ENCODE measurements at regions not wholly inside any gene's neighbourhood (a gene's known extent, or its start where the extent isn't known, plus 50 kb on each side); places are given as distances from the start of the nearest gene placed in this dataset.
"Not testable (repeated sequence)": the region's sequence is repeated elsewhere in the genome, so short reads cannot be mapped to it uniquely, and the experiment has no call there.

- Mint-ChIP-seq H3K27me3 (ENCODE audit: low read depth) (peaks cover 19% of the 10 kb centered on the region), H3K4me1 (ENCODE audit: low read depth) (no peaks in the 10 kb centered on the region), H3K36me3 (ENCODE audit: low read depth) (no peaks in the 10 kb centered on the region), H3K27ac (no peak overlapping the region), H3K4me3 (no peak overlapping the region), H3K9me3 (no peaks in the 10 kb centered on the region)
- intact Hi-C loops (cut with micrococcal nuclease), result no loop called here
- no peak for DNase-seq
- CTCF ChIA-PET, result no interaction called here
These were observed 66.5 kb upstream of the STC2 start for GRCh38 chr5:173394701-173395100.

- Mint-ChIP-seq H3K9me3 (no peaks in the 10 kb centered on the region), H3K36me3 (ENCODE audit: low read depth) (no peaks in the 10 kb centered on the region), H3K27me3 (ENCODE audit: low read depth) (peaks cover 19% of the 10 kb centered on the region), H3K4me3 (no peak overlapping the region), H3K27ac (no peak overlapping the region), H3K4me1 (ENCODE audit: low read depth) (no peaks in the 10 kb centered on the region)
- no peak for DNase-seq
- CTCF ChIA-PET, result no interaction called here
- intact Hi-C loops (cut with micrococcal nuclease), result no loop called here
These were observed 64.0 kb upstream of the STC2 start for GRCh38 chr5:173392172-173392571.

- CTCF ChIA-PET, result no interaction called here
- H3K4me1 Mint-ChIP-seq (ENCODE audit: low read depth), result no peaks in the 10 kb centered on the region
These were observed 62.8 kb upstream of the STC2 start for GRCh38 chr5:173391031-173391430.

GRCh38 chr5:173387293-173387692 is 59.1 kb upstream of the STC2 start:
- H3K9me3 Mint-ChIP-seq; CTCF ChIA-PET; DNase-seq; H3K36me3 Mint-ChIP-seq (ENCODE audit: low read depth); H3K4me3 Mint-ChIP-seq; H3K4me1 Mint-ChIP-seq (ENCODE audit: low read depth); H3K27ac Mint-ChIP-seq; intact Hi-C loops (cut with micrococcal nuclease): not testable (repeated sequence)
- peaks cover 13% of the 10 kb centered on the region for H3K27me3 Mint-ChIP-seq (ENCODE audit: low read depth)

More at GRCh38 chr5:173391031-173391430, 62.8 kb upstream of the STC2 start:
- Mint-ChIP-seq H3K9me3 (no peaks in the 10 kb centered on the region), H3K27me3 (ENCODE audit: low read depth) (peaks cover 19% of the 10 kb centered on the region), H3K27ac (no peak overlapping the region), H3K4me3 (no peak overlapping the region), H3K36me3 (ENCODE audit: low read depth) (no peaks in the 10 kb centered on the region)
- intact Hi-C loops (cut with micrococcal nuclease), result no loop called here
- no peak for DNase-seq

- Mint-ChIP-seq H3K27me3 (ENCODE audit: low read depth) (peaks cover 17% of the 10 kb centered on the region), H3K9me3 (no peaks in the 10 kb centered on the region), H3K4me3 (no peak overlapping the region), H3K4me1 (ENCODE audit: low read depth) (no peaks in the 10 kb centered on the region), H3K36me3 (ENCODE audit: low read depth) (no peaks in the 10 kb centered on the region), H3K27ac (no peak overlapping the region)
- intact Hi-C loops (cut with micrococcal nuclease), result no loop called here
- no peak for DNase-seq
- CTCF ChIA-PET, result interaction anchor here (1.1 kb wide), 1 partner anchor 187 kb away, joined by 3 read pairs; no protein-coding TSS in a partner anchor
These were observed 57.7 kb upstream of the STC2 start for GRCh38 chr5:173385832-173386360.

GRCh38 chr5:173383711-173384110 is 55.5 kb upstream of the STC2 start:
- CTCF ChIA-PET, result no interaction called here
- DNase-seq, result no peak

GRCh38 chr5:173378727-173379126 is 50.5 kb upstream of the STC2 start:
- Mint-ChIP-seq H3K27ac (no peak overlapping the region), H3K27me3 (ENCODE audit: low read depth) (peaks cover 13% of the 10 kb centered on the region), H3K9me3 (no peaks in the 10 kb centered on the region), H3K4me3 (no peak overlapping the region), H3K4me1 (ENCODE audit: low read depth) (no peaks in the 10 kb centered on the region), H3K36me3 (ENCODE audit: low read depth) (no peaks in the 10 kb centered on the region)
- intact Hi-C loops (cut with micrococcal nuclease), result no loop called here
- no peak for DNase-seq
- CTCF ChIA-PET, result interaction anchor here (0.6 kb wide), 1 partner anchor 216 kb away, joined by 3 read pairs; no protein-coding TSS in a partner anchor

More at GRCh38 chr5:173383711-173384110, 55.5 kb upstream of the STC2 start:
- intact Hi-C loops (cut with micrococcal nuclease), result no loop called here
- no peaks in the 10 kb centered on the region for H3K9me3 Mint-ChIP-seq
- peaks cover 9% of the 10 kb centered on the region for H3K27me3 Mint-ChIP-seq (ENCODE audit: low read depth)
- no peaks in the 10 kb centered on the region for H3K36me3 Mint-ChIP-seq (ENCODE audit: low read depth)
- no peak overlapping the region for H3K27ac Mint-ChIP-seq
- H3K4me3 Mint-ChIP-seq, result no peak overlapping the region
- H3K4me1 Mint-ChIP-seq (ENCODE audit: low read depth), result no peaks in the 10 kb centered on the region
